ENCODE measurements at regions not wholly inside any gene's neighbourhood (a gene's known extent, or its start where the extent isn't known, plus 50 kb on each side); places are given as distances from the start of the nearest gene placed in this dataset.

GRCh38 chr10:108496106-108496505 is 1331.6 kb upstream of the SORCS1 start (continued):
- TF ChIP-seq REST (IDR thresholded peaks at IDR 0.05; ENCODE audit: unreplicated experiment): no peak
- no peak for TF ChIP-seq ZNF114 (CRISPR knock-in tag; IDR thresholded peaks at IDR 0.05)
- no peak for TF ChIP-seq ETS1 (IDR thresholded peaks at IDR 0.05)
- no peak for TF ChIP-seq POLR2AphosphoS5 (IDR thresholded peaks at IDR 0.05; ENCODE audit: low read depth)
- no peak for TF ChIP-seq JUNB (IDR thresholded peaks at IDR 0.05; ENCODE audit: unreplicated experiment)
- no peak for TF ChIP-seq NANOG (IDR thresholded peaks at IDR 0.05; ENCODE audit: borderline replicate concordance)
- no peak for TF ChIP-seq EZH2 (IDR thresholded peaks at IDR 0.05; ENCODE audit: low read depth, unreplicated experiment)

- no peak overlapping the region for H3K27ac ChIP-seq (ENCODE audit: low read depth)
- ATAC-seq (no peak), DNase-seq (ENCODE audit: low spot score) (no peak)
- no peak overlapping the region for H3K27ac Mint-ChIP-seq
- H3K27me3 Mint-ChIP-seq (ENCODE audit: insufficient read depth, low read depth, poor library complexity): peaks cover 3% of the 10 kb centered on the region
- H3K79me2 ChIP-seq (replicated peaks; ENCODE audit: insufficient read depth): no peaks in the 10 kb centered on the region
- no peaks in the 10 kb centered on the region for H3K9me2 ChIP-seq (ENCODE audit: insufficient read depth)
- H3F3A ChIP-seq (replicated peaks; ENCODE audit: low read depth): no peaks in the 10 kb centered on the region
- H3K36me3 ChIP-seq (ENCODE audit: insufficient read depth): no peaks in the 10 kb centered on the region
- no peak overlapping the region for H3K4me3 ChIP-seq
- no peaks in the 10 kb centered on the region for H4K20me1 ChIP-seq (replicated peaks; ENCODE audit: insufficient read depth)
- H3K4me2 ChIP-seq: no peak overlapping the region
- no peak overlapping the region for H2AFZ ChIP-seq
- H3K9me3 Mint-ChIP-seq: no peaks in the 10 kb centered on the region
- TF ChIP-seq REST (IDR thresholded peaks at IDR 0.05; ENCODE audit: unreplicated experiment) (no peak), EZH2phosphoT487 (IDR thresholded peaks at IDR 0.05; ENCODE audit: unreplicated experiment) (no peak), ZNF114 (CRISPR knock-in tag; IDR thresholded peaks at IDR 0.05) (no peak), JUNB (IDR thresholded peaks at IDR 0.05; ENCODE audit: unreplicated experiment) (no peak), CTCF (conservative IDR thresholded peaks at IDR 0.05; ENCODE audit: low read depth in 2 of 2) (no peak), ETS1 (IDR thresholded peaks at IDR 0.05) (no peak)
- H3K4me1 ChIP-seq (ENCODE audit: insufficient read depth): no peaks in the 10 kb centered on the region
- H3K27me3 ChIP-seq (ENCODE audit: insufficient read depth): no peaks in the 10 kb centered on the region
- no peak overlapping the region for H3K4me3 Mint-ChIP-seq
- no peaks in the 10 kb centered on the region for H3K4me1 Mint-ChIP-seq
- H3K36me3 Mint-ChIP-seq (ENCODE audit: low read depth): no peaks in the 10 kb centered on the region
These were observed 1326.4 kb upstream of the SORCS1 start for GRCh38 chr10:108490944-108491343.

All from GM23338 (cell line).